ENCODE measurements at regions not wholly inside any gene's neighbourhood (a gene's known extent, or its start where the extent isn't known, plus 50 kb on each side); places are given as distances from the start of the nearest gene placed in this dataset.

- Histone ChIP-seq H3K79me2 (ENCODE audit: low read length) (no peaks in the 10 kb centered on the region), H3K4me1 (ENCODE audit: low read length) (no peaks in the 10 kb centered on the region), H3F3A (ENCODE audit: insufficient read depth, low read length) (no peaks in the 10 kb centered on the region), H2AFZ (ENCODE audit: low read length) (no peak overlapping the region), H3K9me3 (replicated peaks; ENCODE audit: insufficient read depth, low read length) (no peaks in the 10 kb centered on the region), H4K20me1 (ENCODE audit: insufficient read depth, low read length) (no peaks in the 10 kb centered on the region), H3K4me3 (ENCODE audit: low read length) (no peak overlapping the region), H3K36me3 (replicated peaks; ENCODE audit: insufficient read depth, low read length) (no peaks in the 10 kb centered on the region), H3K27me3 (replicated peaks; ENCODE audit: insufficient read depth, low read length) (no peaks in the 10 kb centered on the region), H3K9me2 (replicated peaks; ENCODE audit: insufficient read depth, low read length) (no peaks in the 10 kb centered on the region), H3K4me2 (ENCODE audit: low read depth, low read length) (no peak overlapping the region), H3K9ac (ENCODE audit: low read length) (no peak overlapping the region), H3K27ac (ENCODE audit: low read length) (no peak overlapping the region)
- DNase-seq, result no peak
- no peak for TF ChIP-seq EZH2 (optimal IDR thresholded peaks at IDR 0.05; ENCODE audit: low read depth, low read length)
- no peak for TF ChIP-seq CTCF (IDR thresholded peaks at IDR 0.05; ENCODE audit: low read length)
- TF ChIP-seq EZH2phosphoT487 (IDR thresholded peaks at IDR 0.05; ENCODE audit: low read length), result no peak
Measured at GRCh38 chr2:109701362-109701761, 87.2 kb downstream of the SOWAHC start.

- Histone ChIP-seq H3K4me2 (ENCODE audit: low read depth, low read length) (no peak overlapping the region), H3K9me3 (replicated peaks; ENCODE audit: insufficient read depth, low read length) (no peaks in the 10 kb centered on the region), H3K4me1 (ENCODE audit: low read length) (no peaks in the 10 kb centered on the region), H3K36me3 (replicated peaks; ENCODE audit: insufficient read depth, low read length) (no peaks in the 10 kb centered on the region), H3K79me2 (ENCODE audit: low read length) (no peaks in the 10 kb centered on the region), H3K4me3 (ENCODE audit: low read length) (no peak overlapping the region), H3K9me2 (replicated peaks; ENCODE audit: insufficient read depth, low read length) (no peaks in the 10 kb centered on the region), H3K27me3 (replicated peaks; ENCODE audit: insufficient read depth, low read length) (no peaks in the 10 kb centered on the region), H4K20me1 (ENCODE audit: insufficient read depth, low read length) (no peaks in the 10 kb centered on the region), H2AFZ (ENCODE audit: low read length) (no peak overlapping the region), H3K27ac (ENCODE audit: low read length) (no peak overlapping the region), H3F3A (ENCODE audit: insufficient read depth, low read length) (no peaks in the 10 kb centered on the region), H3K9ac (ENCODE audit: low read length) (no peak overlapping the region)
- TF ChIP-seq EZH2 (optimal IDR thresholded peaks at IDR 0.05; ENCODE audit: low read depth, low read length), result no peak
- TF ChIP-seq EZH2phosphoT487 (IDR thresholded peaks at IDR 0.05; ENCODE audit: low read length), result no peak
- no peak for TF ChIP-seq CTCF (IDR thresholded peaks at IDR 0.05; ENCODE audit: low read length)
- DNase-seq, result no peak
Measured at GRCh38 chr2:109702250-109702985, 88.3 kb downstream of the SOWAHC start.

GRCh38 chr2:109703077-109703476 is 88.9 kb downstream of the SOWAHC start:
- H4K20me1 ChIP-seq (ENCODE audit: insufficient read depth, low read length), result no peaks in the 10 kb centered on the region
- no peak for DNase-seq
- no peak for TF ChIP-seq CTCF (IDR thresholded peaks at IDR 0.05; ENCODE audit: low read length)
- no peak for TF ChIP-seq EZH2phosphoT487 (IDR thresholded peaks at IDR 0.05; ENCODE audit: low read length)
- TF ChIP-seq EZH2 (optimal IDR thresholded peaks at IDR 0.05; ENCODE audit: low read depth, low read length), result no peak
- no peaks in the 10 kb centered on the region for H3K9me3 ChIP-seq (replicated peaks; ENCODE audit: insufficient read depth, low read length)
- no peaks in the 10 kb centered on the region for H3F3A ChIP-seq (ENCODE audit: insufficient read depth, low read length)
- no peaks in the 10 kb centered on the region for H3K4me1 ChIP-seq (ENCODE audit: low read length)
- no peaks in the 10 kb centered on the region for H3K79me2 ChIP-seq (ENCODE audit: low read length)
- H3K36me3 ChIP-seq (replicated peaks; ENCODE audit: insufficient read depth, low read length), result no peaks in the 10 kb centered on the region
- no peaks in the 10 kb centered on the region for H3K27me3 ChIP-seq (replicated peaks; ENCODE audit: insufficient read depth, low read length)
- no peak overlapping the region for H2AFZ ChIP-seq (ENCODE audit: low read length)
- no peak overlapping the region for H3K4me3 ChIP-seq (ENCODE audit: low read length)
- no peak overlapping the region for H3K27ac ChIP-seq (ENCODE audit: low read length)
- no peak overlapping the region for H3K9ac ChIP-seq (ENCODE audit: low read length)
- no peak overlapping the region for H3K4me2 ChIP-seq (ENCODE audit: low read depth, low read length)
- H3K9me2 ChIP-seq (replicated peaks; ENCODE audit: insufficient read depth, low read length), result no peaks in the 10 kb centered on the region
